ENCODE measurements at regions not wholly inside any gene's neighbourhood (a gene's known extent, or its start where the extent isn't known, plus 50 kb on each side); places are given as distances from the start of the nearest gene placed in this dataset.

- Mint-ChIP-seq H3K4me1 (ENCODE audit: low read depth) (peaks cover 26% of the 10 kb centered on the region), H3K27ac (ENCODE audit: unreplicated experiment) (no peak overlapping the region), H3K4me3 (ENCODE audit: unreplicated experiment) (no peak overlapping the region), H3K9me3 (ENCODE audit: low read depth) (no peaks in the 10 kb centered on the region), H3K36me3 (ENCODE audit: low read depth) (no peaks in the 10 kb centered on the region), H3K27me3 (ENCODE audit: low read depth) (no peaks in the 10 kb centered on the region)
- TF ChIP-seq CTCF (IDR thresholded peaks at IDR 0.05) = no peak
- DNase-seq (ENCODE audit: low spot score) = no peak
These were observed 374.3 kb upstream of the TGFBR2 start for GRCh38 chr3:30232142-30232541.

- Mint-ChIP-seq H3K4me3 (ENCODE audit: unreplicated experiment) (no peak overlapping the region), H3K9me3 (ENCODE audit: low read depth) (peaks cover 17% of the 10 kb centered on the region), H3K36me3 (ENCODE audit: low read depth) (peaks cover 5% of the 10 kb centered on the region), H3K27me3 (ENCODE audit: low read depth) (no peaks in the 10 kb centered on the region), H3K27ac (ENCODE audit: unreplicated experiment) (no peak overlapping the region), H3K4me1 (ENCODE audit: low read depth) (peaks cover 9% of the 10 kb centered on the region)
- DNase-seq (ENCODE audit: low spot score) = no peak
- no peak for TF ChIP-seq CTCF (IDR thresholded peaks at IDR 0.05)
These were observed 372.3 kb upstream of the TGFBR2 start for GRCh38 chr3:30233913-30234646.

- H3K27ac Mint-ChIP-seq (ENCODE audit: unreplicated experiment) = no peak overlapping the region
- peaks cover 18% of the 10 kb centered on the region for H3K9me3 Mint-ChIP-seq (ENCODE audit: low read depth)
These were observed 370.4 kb upstream of the TGFBR2 start for GRCh38 chr3:30236011-30236410.

GRCh38 chr3:30241721-30242120 is 364.7 kb upstream of the TGFBR2 start:
- Mint-ChIP-seq H3K36me3 (ENCODE audit: low read depth) (peaks cover 7% of the 10 kb centered on the region), H3K4me3 (ENCODE audit: unreplicated experiment) (no peak overlapping the region), H3K27me3 (ENCODE audit: low read depth) (no peaks in the 10 kb centered on the region), H3K4me1 (ENCODE audit: low read depth) (no peaks in the 10 kb centered on the region), H3K27ac (ENCODE audit: unreplicated experiment) (no peak overlapping the region), H3K9me3 (ENCODE audit: low read depth) (peaks cover 18% of the 10 kb centered on the region)
- TF ChIP-seq CTCF (IDR thresholded peaks at IDR 0.05) = no peak
- DNase-seq (ENCODE audit: low spot score) = no peak

More at GRCh38 chr3:30236011-30236410, 370.4 kb upstream of the TGFBR2 start:
- Mint-ChIP-seq H3K36me3 (ENCODE audit: low read depth) (peaks cover 7% of the 10 kb centered on the region), H3K27me3 (ENCODE audit: low read depth) (no peaks in the 10 kb centered on the region), H3K4me1 (ENCODE audit: low read depth) (peaks cover 9% of the 10 kb centered on the region), H3K4me3 (ENCODE audit: unreplicated experiment) (no peak overlapping the region)
- no peak for TF ChIP-seq CTCF (IDR thresholded peaks at IDR 0.05)
- DNase-seq (ENCODE audit: low spot score) = no peak

- no peak overlapping the region for H3K27ac Mint-ChIP-seq (ENCODE audit: unreplicated experiment)
- no peaks in the 10 kb centered on the region for H3K27me3 Mint-ChIP-seq (ENCODE audit: low read depth)
- no peaks in the 10 kb centered on the region for H3K4me1 Mint-ChIP-seq (ENCODE audit: low read depth)
- H3K36me3 Mint-ChIP-seq (ENCODE audit: low read depth) = no peaks in the 10 kb centered on the region
- TF ChIP-seq CTCF (IDR thresholded peaks at IDR 0.05) = no peak
- DNase-seq (ENCODE audit: low spot score) = no peak
- no peak overlapping the region for H3K4me3 Mint-ChIP-seq (ENCODE audit: unreplicated experiment)
- no peaks in the 10 kb centered on the region for H3K9me3 Mint-ChIP-seq (ENCODE audit: low read depth)
These were observed 360.4 kb upstream of the TGFBR2 start for GRCh38 chr3:30245858-30246622.
